DND-41 (cell line): ENCODE measurements at regions not wholly inside any gene's neighbourhood (a gene's known extent, or its start where the extent isn't known, plus 50 kb on each side); places are given as distances from the start of the nearest gene placed in this dataset.

ENCODE experiments used
- CTCF ChIP-seq: IDR thresholded peaks from 2 replicates; pipeline ENCODE4 v1.5.1; 2012; ENCODE audit warnings: borderline replicate concordance, low read length, moderate library complexity, mild to moderate bottlenecking; ENCODE audit not compliant: poor library complexity, severe bottlenecking; ENCODE audit errors: extremely low read depth
- EZH2 ChIP-seq: IDR thresholded peaks from 3 replicates; pipeline ENCODE4 v1.6.1; 2012; ENCODE audit warnings: borderline replicate concordance, low read depth, mild to moderate bottlenecking, moderate library complexity, low read length, inconsistent platforms; ENCODE audit not compliant: severe bottlenecking

- TF ChIP-seq EZH2: no peak
- TF ChIP-seq CTCF: no peak
These were observed 202.1 kb upstream of the PSMD7 start for GRCh38 chr16:74094514-74094913.
